NCI-H226 (cell line): ENCODE measurements at regions not wholly inside any gene's neighbourhood (a gene's known extent, or its start where the extent isn't known, plus 50 kb on each side); places are given as distances from the start of the nearest gene placed in this dataset.

Experiments used
- DNase-seq: peaks from one replicate; pipeline ENCODE4 v3.0.0-alpha.2; 2015

GRCh38 chr18:73913505-73913904, 234.1 kb downstream of the FBXO15 start:
- no peak for DNase-seq

GRCh38 chr18:73908323-73908722, 239.3 kb downstream of the FBXO15 start:
- DNase-seq, result no peak

GRCh38 chr18:73901566-73901965, 246.1 kb downstream of the FBXO15 start:
- no peak for DNase-seq

GRCh38 chr18:73901151-73901550, 246.5 kb downstream of the FBXO15 start:
- no peak for DNase-seq

GRCh38 chr18:73900106-73900835, 247.4 kb downstream of the FBXO15 start:
- DNase-seq, result no peak

- DNase-seq, result no peak
These were observed 250.1 kb downstream of the FBXO15 start for GRCh38 chr18:73897517-73897916.

- DNase-seq, result no peak
These were observed 250.9 kb downstream of the FBXO15 start for GRCh38 chr18:73896685-73897084.

- no peak for DNase-seq
These were observed 251.9 kb downstream of the FBXO15 start for GRCh38 chr18:73895701-73896100.

GRCh38 chr18:73893880-73894279, 253.8 kb downstream of the FBXO15 start:
- DNase-seq, result no peak

- no peak for DNase-seq
These were observed 255.8 kb downstream of the FBXO15 start for GRCh38 chr18:73891572-73892421.

GRCh38 chr18:73888565-73888964, 259.1 kb downstream of the FBXO15 start:
- no peak for DNase-seq

- no peak for DNase-seq
These were observed 259.8 kb downstream of the FBXO15 start for GRCh38 chr18:73887801-73888200.

- DNase-seq, result no peak
These were observed 262.8 kb downstream of the FBXO15 start for GRCh38 chr18:73884868-73885267.

- DNase-seq, result peak; percentile 56
These were observed 266.2 kb downstream of the FBXO15 start for GRCh38 chr18:73881396-73881917.

- peak; percentile 63 for DNase-seq
These were observed 267.2 kb downstream of the FBXO15 start for GRCh38 chr18:73880387-73880786.

- DNase-seq, result peak; percentile 57
These were observed 267.9 kb downstream of the FBXO15 start for GRCh38 chr18:73879766-73880165.

- no peak for DNase-seq
These were observed 268.3 kb downstream of the FBXO15 start for GRCh38 chr18:73879328-73879727.

- no peak for DNase-seq
These were observed 278.5 kb downstream of the FBXO15 start for GRCh38 chr18:73869182-73869581.

GRCh38 chr18:73861771-73862170, 285.9 kb downstream of the FBXO15 start:
- no peak for DNase-seq

GRCh38 chr18:73859837-73860397, 287.7 kb downstream of the FBXO15 start:
- no peak for DNase-seq

- DNase-seq, result no peak
These were observed 294.7 kb downstream of the FBXO15 start for GRCh38 chr18:73852789-73853549.

- no peak for DNase-seq
These were observed 296.9 kb downstream of the FBXO15 start for GRCh38 chr18:73850782-73851181.

- peak; percentile 10 for DNase-seq
These were observed 299.0 kb downstream of the FBXO15 start for GRCh38 chr18:73848656-73849055.
